Osteoblast (primary cell): ENCODE measurements at regions not wholly inside any gene's neighbourhood (a gene's known extent, or its start where the extent isn't known, plus 50 kb on each side); places are given as distances from the start of the nearest gene placed in this dataset.

Experiments used
- DNase-seq: peaks from one replicate; pipeline ENCODE4 v3.0.0; 2011; ENCODE audit warnings: low spot score, mixed read lengths; ENCODE audit not compliant: insufficient read length; ENCODE audit errors: missing footprints
- H2AFZ ChIP-seq: 2 replicates; pipeline ENCODE4 v1.6.0; 2011; ENCODE audit warnings: mild to moderate bottlenecking, low read length
- H3K27ac ChIP-seq: 2 replicates; pipeline ENCODE4 v1.5.1; 2011; ENCODE audit warnings: mild to moderate bottlenecking, low read depth, low read length, moderate library complexity
- H3K27me3 ChIP-seq: 2 replicates; pipeline ENCODE4 v1.6.0; 2012; ENCODE audit warnings: mild to moderate bottlenecking, control low read depth, inconsistent platforms, low read length, moderate library complexity; ENCODE audit not compliant: insufficient read depth
- H3K36me3 ChIP-seq: 2 replicates; pipeline ENCODE4 v1.5.1; 2011; ENCODE audit warnings: mild to moderate bottlenecking, low read length, control low read depth, moderate library complexity; ENCODE audit not compliant: insufficient read depth
- H3K4me1 ChIP-seq: 2 replicates; pipeline ENCODE4 v1.5.1; 2011; ENCODE audit warnings: mild to moderate bottlenecking, low read length, control low read depth, moderate library complexity; ENCODE audit not compliant: insufficient read depth
- H3K4me2 ChIP-seq: 2 replicates; pipeline ENCODE4 v1.6.0; 2011; ENCODE audit warnings: mild to moderate bottlenecking, low read length; ENCODE audit not compliant: insufficient read depth
- H3K4me3 ChIP-seq: fragments of 200-600 bp; sonication (generic); 3 replicates; pipeline ENCODE4 v1.5.1; 2012; ENCODE audit warnings: mild to moderate bottlenecking, low read length, inconsistent platforms; ENCODE audit not compliant: insufficient read depth
- H3K79me2 ChIP-seq: 2 replicates; pipeline ENCODE4 v1.6.0; 2012; ENCODE audit warnings: mild to moderate bottlenecking, low read length, control low read depth, inconsistent platforms; ENCODE audit not compliant: insufficient read depth
- H3K9me3 ChIP-seq: 2 replicates; pipeline ENCODE4 v1.5.1; 2011; ENCODE audit warnings: low read depth, low read length, control low read depth
- H4K20me1 ChIP-seq: 2 replicates; pipeline ENCODE4 v1.6.0; 2012; ENCODE audit warnings: mild to moderate bottlenecking, low read length, control low read depth; ENCODE audit not compliant: insufficient read depth
- TF ChIP-seq, protein P1 (sequence below): IDR thresholded peaks from 2 replicates; pipeline ENCODE4 v1.5.1; 2011; ENCODE audit warnings: mild to moderate bottlenecking, low read depth, low read length, moderate library complexity; ENCODE audit errors: extremely low read depth

DNA sequence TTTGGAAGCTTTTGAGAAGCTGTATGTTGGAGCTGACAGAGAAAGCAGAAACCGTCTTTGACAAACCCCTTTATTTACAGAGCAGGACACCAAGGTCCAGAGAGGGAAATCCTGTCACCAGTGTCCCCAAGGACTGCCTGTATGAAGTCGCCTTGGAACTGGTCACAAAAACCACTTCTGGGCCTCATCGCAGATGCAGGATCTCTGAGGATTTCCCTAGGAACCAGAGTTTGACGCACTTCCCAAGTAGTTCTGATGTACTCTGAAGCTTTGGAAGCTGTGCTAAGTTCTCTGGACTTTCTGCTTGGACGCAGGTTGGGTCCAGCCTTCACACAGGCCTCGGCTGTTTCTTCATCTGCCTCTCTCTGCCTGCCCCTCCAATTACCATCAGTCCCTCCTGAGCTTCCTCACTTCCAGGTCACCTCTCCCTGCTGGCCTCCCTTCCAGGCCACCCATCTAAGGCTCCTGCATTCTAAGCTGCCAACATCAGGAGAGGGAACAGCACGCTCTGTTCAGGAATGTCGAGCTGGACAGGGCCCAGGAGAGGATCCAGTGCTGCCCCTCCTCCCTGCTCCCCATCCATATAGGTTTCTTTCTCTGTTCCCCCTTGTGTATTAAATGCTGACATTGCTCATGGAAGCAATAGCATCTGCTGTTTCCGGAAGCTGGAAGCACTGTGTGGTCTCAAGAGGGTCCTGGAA lies 270.8 kb downstream of the OPA1 start:
- Histone ChIP-seq H3K36me3 (no peaks in the 10 kb centered on the region), H3K27ac (no peak overlapping the region), H4K20me1 (no peaks in the 10 kb centered on the region), H2AFZ (no peak overlapping the region), H3K4me3 (no peak overlapping the region), H3K9me3 (no peaks in the 10 kb centered on the region), H3K4me2 (no peak overlapping the region), H3K79me2 (no peaks in the 10 kb centered on the region), H3K27me3 (peaks cover 8% of the 10 kb centered on the region), H3K4me1 (no peaks in the 10 kb centered on the region)
- no peak for DNase-seq
- TF ChIP-seq, protein P1, sequence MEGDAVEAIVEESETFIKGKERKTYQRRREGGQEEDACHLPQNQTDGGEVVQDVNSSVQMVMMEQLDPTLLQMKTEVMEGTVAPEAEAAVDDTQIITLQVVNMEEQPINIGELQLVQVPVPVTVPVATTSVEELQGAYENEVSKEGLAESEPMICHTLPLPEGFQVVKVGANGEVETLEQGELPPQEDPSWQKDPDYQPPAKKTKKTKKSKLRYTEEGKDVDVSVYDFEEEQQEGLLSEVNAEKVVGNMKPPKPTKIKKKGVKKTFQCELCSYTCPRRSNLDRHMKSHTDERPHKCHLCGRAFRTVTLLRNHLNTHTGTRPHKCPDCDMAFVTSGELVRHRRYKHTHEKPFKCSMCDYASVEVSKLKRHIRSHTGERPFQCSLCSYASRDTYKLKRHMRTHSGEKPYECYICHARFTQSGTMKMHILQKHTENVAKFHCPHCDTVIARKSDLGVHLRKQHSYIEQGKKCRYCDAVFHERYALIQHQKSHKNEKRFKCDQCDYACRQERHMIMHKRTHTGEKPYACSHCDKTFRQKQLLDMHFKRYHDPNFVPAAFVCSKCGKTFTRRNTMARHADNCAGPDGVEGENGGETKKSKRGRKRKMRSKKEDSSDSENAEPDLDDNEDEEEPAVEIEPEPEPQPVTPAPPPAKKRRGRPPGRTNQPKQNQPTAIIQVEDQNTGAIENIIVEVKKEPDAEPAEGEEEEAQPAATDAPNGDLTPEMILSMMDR: no peak

DNA sequence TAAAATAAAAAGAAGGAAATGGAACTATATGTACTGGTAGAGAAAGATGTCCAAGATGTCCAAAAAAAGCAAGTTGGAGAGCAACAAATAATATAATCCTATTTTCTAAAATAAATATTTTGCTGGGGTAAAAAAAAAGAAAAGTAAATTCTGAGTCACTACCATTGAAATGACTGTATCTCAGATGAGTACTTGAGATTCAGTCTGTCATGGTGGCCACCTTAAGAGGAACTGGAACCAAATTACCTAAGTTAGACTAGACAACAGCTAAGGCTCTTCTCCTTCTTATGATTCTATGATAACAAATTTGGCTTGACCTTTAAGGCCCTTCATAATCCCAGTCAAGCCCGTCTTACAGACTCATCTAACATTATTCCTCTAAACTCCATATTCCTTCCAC lies 270.6 kb upstream of the HES1 start:
- Histone ChIP-seq H3K27me3 (peaks cover 8% of the 10 kb centered on the region), H3K4me1 (peaks cover 5% of the 10 kb centered on the region), H2AFZ (no peak overlapping the region), H3K79me2 (no peaks in the 10 kb centered on the region), H3K36me3 (no peaks in the 10 kb centered on the region), H3K27ac (no peak overlapping the region), H4K20me1 (no peaks in the 10 kb centered on the region), H3K4me2 (no peak overlapping the region), H3K9me3 (no peaks in the 10 kb centered on the region), H3K4me3 (no peak overlapping the region)
- DNase-seq: no peak
- TF ChIP-seq, protein P1: no peak

DNA sequence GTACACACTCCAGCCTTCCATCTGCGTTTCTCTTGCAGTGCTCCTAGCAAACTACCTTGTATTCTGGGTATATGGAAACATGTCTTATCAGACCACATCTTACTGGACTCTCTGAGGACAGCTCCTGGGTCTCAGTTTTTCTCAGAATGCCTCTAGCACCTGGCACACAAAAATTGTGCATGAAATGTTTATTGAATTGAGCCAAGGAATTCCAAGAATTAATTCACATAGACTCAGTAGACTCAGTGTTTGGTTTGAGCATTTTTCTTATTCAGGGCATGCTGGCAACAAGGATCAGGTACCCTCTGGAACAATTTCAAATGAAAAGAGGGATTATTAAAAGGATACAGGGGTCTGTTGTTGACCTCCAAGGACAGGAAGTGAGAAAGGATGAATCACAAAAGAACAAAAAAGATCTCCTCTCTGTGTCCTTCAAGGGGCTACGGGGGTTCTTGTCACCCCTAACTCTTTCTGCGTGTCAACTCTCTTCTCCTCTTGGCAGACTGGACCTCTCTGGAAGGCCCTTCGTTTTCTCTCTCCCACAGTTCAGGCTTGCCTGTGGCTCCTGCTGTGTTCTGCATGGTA lies 270.0 kb upstream of the HES1 start:
- no peak overlapping the region for H3K4me3 ChIP-seq
- H3K9me3 ChIP-seq: no peaks in the 10 kb centered on the region
- no peaks in the 10 kb centered on the region for H4K20me1 ChIP-seq
- no peaks in the 10 kb centered on the region for H3K36me3 ChIP-seq
- no peak for DNase-seq
- no peak overlapping the region for H3K27ac ChIP-seq
- TF ChIP-seq, protein P1: no peak
- no peaks in the 10 kb centered on the region for H3K79me2 ChIP-seq
- H3K27me3 ChIP-seq: peaks cover 8% of the 10 kb centered on the region
- H3K4me1 ChIP-seq: peaks cover 8% of the 10 kb centered on the region
- H3K4me2 ChIP-seq: no peak overlapping the region
- H2AFZ ChIP-seq: no peak overlapping the region

GRCh38 chr3:193868590-193868989 lies 267.4 kb upstream of the HES1 start:
- peaks cover 22% of the 10 kb centered on the region for H3K4me1 ChIP-seq

More at GRCh38 chr3:193868590-193868989, 267.4 kb upstream of the HES1 start:
- TF ChIP-seq, protein P1: no peak
- no peak overlapping the region for H3K27ac ChIP-seq
- peaks cover 6% of the 10 kb centered on the region for H3K27me3 ChIP-seq
- no peaks in the 10 kb centered on the region for H3K36me3 ChIP-seq
- H3K9me3 ChIP-seq: no peaks in the 10 kb centered on the region
- no peaks in the 10 kb centered on the region for H3K79me2 ChIP-seq
- H2AFZ ChIP-seq: no peak overlapping the region
- H3K4me3 ChIP-seq: no peak overlapping the region
- H3K4me2 ChIP-seq: no peak overlapping the region
- DNase-seq: no peak
- H4K20me1 ChIP-seq: no peaks in the 10 kb centered on the region
